ENCODE measurements at regions not wholly inside any gene's neighbourhood (a gene's known extent, or its start where the extent isn't known, plus 50 kb on each side); places are given as distances from the start of the nearest gene placed in this dataset.

GRCh38 chr11:109745996-109746625, 324.1 kb downstream of the C11orf87 start:
- Histone ChIP-seq H3K4me3 (ENCODE audit: low read length in 2 of 2) (no peak overlapping the region), H3K9me3 (ENCODE audit: control insufficient read depth in 2 of 2, insufficient read depth in 1 of 2, low read length in 1 of 2) (no peaks in the 10 kb centered on the region), H3K36me3 (ENCODE audit: control insufficient read depth in 2 of 2, insufficient read depth in 2 of 2, low read length in 1 of 2) (no peaks in the 10 kb centered on the region), H3K27me3 (ENCODE audit: control insufficient read depth in 2 of 2, insufficient read depth in 1 of 2, low read length in 1 of 2) (no peaks in the 10 kb centered on the region), H3K4me1 (ENCODE audit: control insufficient read depth in 2 of 2, insufficient read depth in 2 of 2, low read length in 2 of 2) (no peaks in the 10 kb centered on the region), H3K27ac (ENCODE audit: low read depth in 1 of 2, low read length in 1 of 2) (no peak overlapping the region)
- 93% methylated on average over 4 of the region's 4 CpGs for WGBS
- no peak for DNase-seq (ENCODE audit: low read depth in 6 of 9, low spot score in 9 of 9)

- Histone ChIP-seq H3K27me3 (ENCODE audit: control insufficient read depth in 2 of 2, insufficient read depth in 1 of 2, low read length in 1 of 2) (no peaks in the 10 kb centered on the region), H3K4me1 (ENCODE audit: control insufficient read depth in 2 of 2, insufficient read depth in 2 of 2, low read length in 2 of 2) (no peaks in the 10 kb centered on the region), H3K9me3 (ENCODE audit: control insufficient read depth in 2 of 2, insufficient read depth in 1 of 2, low read length in 1 of 2) (no peaks in the 10 kb centered on the region), H3K4me3 (ENCODE audit: low read length in 2 of 2) (no peak overlapping the region), H3K27ac (ENCODE audit: low read depth in 1 of 2, low read length in 1 of 2) (no peak overlapping the region), H3K36me3 (ENCODE audit: control insufficient read depth in 2 of 2, insufficient read depth in 2 of 2, low read length in 1 of 2) (no peaks in the 10 kb centered on the region)
- 87% methylated on average over 7 of the region's 7 CpGs for WGBS
- no peak for DNase-seq (ENCODE audit: low read depth in 6 of 9, low spot score in 9 of 9)
Observed at GRCh38 chr11:109747839-109748238, 325.8 kb downstream of the C11orf87 start.

- Histone ChIP-seq H3K9me3 (ENCODE audit: control insufficient read depth in 2 of 2, insufficient read depth in 1 of 2, low read length in 1 of 2) (no peaks in the 10 kb centered on the region), H3K4me1 (ENCODE audit: control insufficient read depth in 2 of 2, insufficient read depth in 2 of 2, low read length in 2 of 2) (no peaks in the 10 kb centered on the region), H3K27me3 (ENCODE audit: control insufficient read depth in 2 of 2, insufficient read depth in 1 of 2, low read length in 1 of 2) (no peaks in the 10 kb centered on the region), H3K27ac (ENCODE audit: low read depth in 1 of 2, low read length in 1 of 2) (no peak overlapping the region), H3K36me3 (ENCODE audit: control insufficient read depth in 2 of 2, insufficient read depth in 2 of 2, low read length in 1 of 2) (no peaks in the 10 kb centered on the region), H3K4me3 (ENCODE audit: low read length in 2 of 2) (no peak overlapping the region)
- WGBS: 67% methylated on average over 1 of the region's 1 CpG
- DNase-seq (ENCODE audit: low read depth in 6 of 9, low spot score in 9 of 9): no peak
Observed at GRCh38 chr11:109749476-109749875, 327.5 kb downstream of the C11orf87 start.

DNA sequence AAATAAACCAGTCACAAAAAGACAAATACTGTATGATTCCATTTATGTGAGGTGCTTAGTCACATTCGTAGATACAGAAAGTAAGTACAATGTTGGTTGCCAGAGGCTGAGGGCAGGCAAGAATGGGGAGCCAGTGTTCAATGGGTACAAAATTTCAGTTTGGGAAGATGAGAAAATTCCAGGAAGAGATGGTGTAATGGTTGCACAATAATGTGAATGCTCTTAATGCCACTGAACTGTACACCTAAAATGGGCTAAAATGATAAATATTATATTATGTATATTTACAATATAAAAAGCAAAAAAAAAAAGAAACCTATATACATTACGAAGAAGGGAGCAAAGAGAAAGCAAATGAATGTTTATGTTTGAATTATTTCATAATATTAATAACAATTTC, 329.0 kb downstream of the C11orf87 start:
- Histone ChIP-seq H3K4me1 (ENCODE audit: control insufficient read depth in 2 of 2, insufficient read depth in 2 of 2, low read length in 2 of 2) (no peaks in the 10 kb centered on the region), H3K27ac (ENCODE audit: low read depth in 1 of 2, low read length in 1 of 2) (no peak overlapping the region), H3K27me3 (ENCODE audit: control insufficient read depth in 2 of 2, insufficient read depth in 1 of 2, low read length in 1 of 2) (no peaks in the 10 kb centered on the region), H3K9me3 (ENCODE audit: control insufficient read depth in 2 of 2, insufficient read depth in 1 of 2, low read length in 1 of 2) (no peaks in the 10 kb centered on the region), H3K36me3 (ENCODE audit: control insufficient read depth in 2 of 2, insufficient read depth in 2 of 2, low read length in 1 of 2) (no peaks in the 10 kb centered on the region), H3K4me3 (ENCODE audit: low read length in 2 of 2) (no peak overlapping the region)
- DNase-seq (ENCODE audit: low read depth in 6 of 9, low spot score in 9 of 9): no peak
- WGBS: 91% methylated on average over 2 of the region's 2 CpGs

GRCh38 chr11:109752212-109752825, 330.3 kb downstream of the C11orf87 start:
- H3K27ac ChIP-seq (ENCODE audit: low read depth in 1 of 2, low read length in 1 of 2): no peak overlapping the region
- no peaks in the 10 kb centered on the region for H3K27me3 ChIP-seq (ENCODE audit: control insufficient read depth in 2 of 2, insufficient read depth in 1 of 2, low read length in 1 of 2)
- no peak for DNase-seq (ENCODE audit: low read depth in 6 of 9, low spot score in 9 of 9)
- H3K4me1 ChIP-seq (ENCODE audit: control insufficient read depth in 2 of 2, insufficient read depth in 2 of 2, low read length in 2 of 2): no peaks in the 10 kb centered on the region
- H3K9me3 ChIP-seq (ENCODE audit: control insufficient read depth in 2 of 2, insufficient read depth in 1 of 2, low read length in 1 of 2): no peaks in the 10 kb centered on the region
- no peaks in the 10 kb centered on the region for H3K36me3 ChIP-seq (ENCODE audit: control insufficient read depth in 2 of 2, insufficient read depth in 2 of 2, low read length in 1 of 2)
- 96% methylated on average over 5 of the region's 5 CpGs for WGBS
- H3K4me3 ChIP-seq (ENCODE audit: low read length in 2 of 2): no peak overlapping the region

DNA sequence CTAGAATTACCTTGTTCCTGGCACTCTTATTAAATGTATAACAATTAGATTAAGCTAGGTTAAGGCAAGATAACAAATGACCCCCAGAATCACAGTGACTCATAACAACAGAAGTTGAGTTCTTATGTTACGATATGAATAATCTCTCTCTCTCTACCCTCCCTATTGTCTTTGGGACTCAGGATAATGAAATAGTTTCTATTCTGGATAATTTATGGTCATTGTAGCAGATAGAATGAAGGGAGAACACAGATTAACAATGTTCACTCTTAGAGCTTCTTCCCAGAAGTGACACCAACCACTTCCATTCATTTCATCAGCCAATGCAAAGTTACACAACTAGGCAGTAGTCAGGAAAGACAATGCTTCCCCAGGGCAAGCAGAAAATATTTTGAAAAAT, 334.5 kb downstream of the C11orf87 start:
- no peaks in the 10 kb centered on the region for H3K9me3 ChIP-seq (ENCODE audit: control insufficient read depth in 2 of 2, insufficient read depth in 1 of 2, low read length in 1 of 2)
- no peaks in the 10 kb centered on the region for H3K36me3 ChIP-seq (ENCODE audit: control insufficient read depth in 2 of 2, insufficient read depth in 2 of 2, low read length in 1 of 2)
- no peaks in the 10 kb centered on the region for H3K4me1 ChIP-seq (ENCODE audit: control insufficient read depth in 2 of 2, insufficient read depth in 2 of 2, low read length in 2 of 2)
- H3K27me3 ChIP-seq (ENCODE audit: control insufficient read depth in 2 of 2, insufficient read depth in 1 of 2, low read length in 1 of 2): no peaks in the 10 kb centered on the region
- WGBS: 98% methylated on average over 1 of the region's 1 CpG
- no peak overlapping the region for H3K4me3 ChIP-seq (ENCODE audit: low read length in 2 of 2)
- no peak for DNase-seq (ENCODE audit: low read depth in 6 of 9, low spot score in 9 of 9)
- no peak overlapping the region for H3K27ac ChIP-seq (ENCODE audit: low read depth in 1 of 2, low read length in 1 of 2)

DNA sequence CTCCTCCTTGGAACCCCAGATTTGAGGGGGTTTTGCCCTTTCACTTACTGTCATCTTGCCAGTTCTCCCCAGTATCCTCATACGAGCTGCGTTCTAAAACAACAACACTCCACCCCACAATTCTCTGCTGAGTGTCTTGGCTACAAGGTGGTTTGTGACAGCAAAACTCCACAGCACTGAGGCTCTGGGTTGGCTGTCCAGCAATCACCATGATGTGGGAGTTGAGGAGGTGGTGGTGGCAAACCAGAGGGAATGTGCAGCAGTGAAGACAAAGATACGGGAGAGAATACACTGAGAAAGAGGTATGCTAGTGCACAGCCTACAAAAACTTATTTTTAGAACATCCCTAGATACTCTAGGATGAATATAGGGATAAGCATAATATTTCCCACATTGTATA, 335.0 kb downstream of the C11orf87 start:
- Histone ChIP-seq H3K27me3 (ENCODE audit: control insufficient read depth in 2 of 2, insufficient read depth in 1 of 2, low read length in 1 of 2) (no peaks in the 10 kb centered on the region), H3K36me3 (ENCODE audit: control insufficient read depth in 2 of 2, insufficient read depth in 2 of 2, low read length in 1 of 2) (no peaks in the 10 kb centered on the region)
- WGBS: 93% methylated on average over 3 of the region's 3 CpGs

DNA sequence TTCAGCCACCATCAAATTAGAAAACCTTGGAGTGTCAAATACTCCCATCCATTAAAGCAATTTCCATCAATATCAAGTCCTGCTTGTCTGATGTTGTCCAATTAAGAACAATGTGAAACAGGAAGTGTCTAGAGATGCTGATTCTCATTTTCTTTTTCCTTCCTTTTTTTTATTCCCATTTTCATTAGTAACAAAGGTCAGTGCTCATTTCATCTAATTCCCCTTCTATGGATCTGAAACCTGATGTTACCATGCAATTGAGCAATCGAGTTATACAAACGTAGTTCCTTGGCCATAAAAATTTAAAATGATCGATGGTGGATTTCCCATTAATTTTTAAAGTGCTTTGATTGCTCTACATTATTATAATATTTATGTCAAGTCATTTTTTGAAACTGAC, 330.6 kb upstream of the ZC3H12C start:
- no peaks in the 10 kb centered on the region for H3K36me3 ChIP-seq (ENCODE audit: control insufficient read depth in 2 of 2, insufficient read depth in 2 of 2, low read length in 1 of 2)
- H3K9me3 ChIP-seq (ENCODE audit: control insufficient read depth in 2 of 2, insufficient read depth in 1 of 2, low read length in 1 of 2): no peaks in the 10 kb centered on the region
- H3K4me1 ChIP-seq (ENCODE audit: control insufficient read depth in 2 of 2, insufficient read depth in 2 of 2, low read length in 2 of 2): no peaks in the 10 kb centered on the region
- DNase-seq (ENCODE audit: low read depth in 6 of 9, low spot score in 9 of 9): no peak
- H3K27me3 ChIP-seq (ENCODE audit: control insufficient read depth in 2 of 2, insufficient read depth in 1 of 2, low read length in 1 of 2): no peaks in the 10 kb centered on the region
- H3K27ac ChIP-seq (ENCODE audit: low read depth in 1 of 2, low read length in 1 of 2): no peak overlapping the region
- H3K4me3 ChIP-seq (ENCODE audit: low read length in 2 of 2): no peak overlapping the region
- 96% methylated on average over 3 of the region's 3 CpGs for WGBS

More for the DNA sequence above, 335.0 kb downstream of the C11orf87 start:
- H3K27ac ChIP-seq (ENCODE audit: low read depth in 1 of 2, low read length in 1 of 2): no peak overlapping the region
- H3K4me1 ChIP-seq (ENCODE audit: control insufficient read depth in 2 of 2, insufficient read depth in 2 of 2, low read length in 2 of 2): no peaks in the 10 kb centered on the region
- no peaks in the 10 kb centered on the region for H3K9me3 ChIP-seq (ENCODE audit: control insufficient read depth in 2 of 2, insufficient read depth in 1 of 2, low read length in 1 of 2)
- no peak for DNase-seq (ENCODE audit: low read depth in 6 of 9, low spot score in 9 of 9)
- no peak overlapping the region for H3K4me3 ChIP-seq (ENCODE audit: low read length in 2 of 2)

- H3K4me1 ChIP-seq (ENCODE audit: control insufficient read depth in 2 of 2, insufficient read depth in 2 of 2, low read length in 2 of 2): no peaks in the 10 kb centered on the region
- WGBS: 97% methylated on average over 5 of the region's 5 CpGs
- H3K9me3 ChIP-seq (ENCODE audit: control insufficient read depth in 2 of 2, insufficient read depth in 1 of 2, low read length in 1 of 2): no peaks in the 10 kb centered on the region
- H3K27ac ChIP-seq (ENCODE audit: low read depth in 1 of 2, low read length in 1 of 2): no peak overlapping the region
- H3K27me3 ChIP-seq (ENCODE audit: control insufficient read depth in 2 of 2, insufficient read depth in 1 of 2, low read length in 1 of 2): no peaks in the 10 kb centered on the region
- no peaks in the 10 kb centered on the region for H3K36me3 ChIP-seq (ENCODE audit: control insufficient read depth in 2 of 2, insufficient read depth in 2 of 2, low read length in 1 of 2)
- DNase-seq (ENCODE audit: low read depth in 6 of 9, low spot score in 9 of 9): no peak
- no peak overlapping the region for H3K4me3 ChIP-seq (ENCODE audit: low read length in 2 of 2)
Observed at GRCh38 chr11:109765709-109766311, 327.4 kb upstream of the ZC3H12C start.

Data from thymus (tissue), 11 donors.